SK-N-DZ (cell line): ENCODE measurements at regions not wholly inside any gene's neighbourhood (a gene's known extent, or its start where the extent isn't known, plus 50 kb on each side); places are given as distances from the start of the nearest gene placed in this dataset.
"Not testable (repeated sequence)": the region's sequence is repeated elsewhere in the genome, so short reads cannot be mapped to it uniquely, and the experiment has no call there.

ENCODE experiments used
- DNase-seq: peaks from one replicate; pipeline ENCODE4 v3.0.0-alpha.2; 2015; ENCODE audit warnings: low spot score

GRCh38 chr4:73348185-73348584, 55.9 kb upstream of the ALB start:
- no peak for DNase-seq

- peak; percentile 73 for DNase-seq
Observed at GRCh38 chr4:73347497-73347896, 56.6 kb upstream of the ALB start.

- no peak for DNase-seq
Observed at GRCh38 chr4:73345399-73345975, 58.6 kb upstream of the ALB start.

- DNase-seq: no peak
Observed at GRCh38 chr4:73344106-73344505, 60.0 kb upstream of the ALB start.

- DNase-seq: no peak
Observed at GRCh38 chr4:73343432-73343831, 60.7 kb upstream of the ALB start.

GRCh38 chr4:73341454-73341853, 62.6 kb upstream of the ALB start:
- DNase-seq: peak; percentile 80

GRCh38 chr4:73340917-73341316, 63.2 kb upstream of the ALB start:
- DNase-seq: no peak

- DNase-seq: peak; percentile 66
Observed at GRCh38 chr4:73335679-73336078, 68.4 kb upstream of the ALB start.

GRCh38 chr4:73332012-73332411, 72.1 kb upstream of the ALB start:
- not testable (repeated sequence) for DNase-seq

GRCh38 chr4:73329300-73329699, 70.7 kb upstream of the ANKRD17 start:
- DNase-seq: no peak

GRCh38 chr4:73325776-73326175, 67.2 kb upstream of the ANKRD17 start:
- not testable (repeated sequence) for DNase-seq

- DNase-seq: no peak
Observed at GRCh38 chr4:73317092-73317491, 58.5 kb upstream of the ANKRD17 start.

GRCh38 chr4:73315091-73315490, 56.5 kb upstream of the ANKRD17 start:
- DNase-seq: no peak

GRCh38 chr4:73312967-73313366, 54.4 kb upstream of the ANKRD17 start:
- DNase-seq: no peak

- peak; percentile 12 for DNase-seq
Observed at GRCh38 chr4:73311428-73311827, 52.8 kb upstream of the ANKRD17 start.

- no peak for DNase-seq
Observed at GRCh38 chr4:73309211-73309610, 50.6 kb upstream of the ANKRD17 start.
